Body of pancreas (tissue), 4 donors: ENCODE measurements at regions not wholly inside any gene's neighbourhood (a gene's known extent, or its start where the extent isn't known, plus 50 kb on each side); places are given as distances from the start of the nearest gene placed in this dataset.

ENCODE experiments used
- ATAC-seq: fragments of 150-250 bp; one replicate; pipeline ENCODE4 v1.9.1; 2016
- DNase-seq, 4 donors: peaks; one replicate each; pipeline ENCODE4 v3.0.0-alpha.2; 2019
- H3K27ac ChIP-seq, 4 donors: fragments of 200-600 bp; sonication (generic); 1 replicate in 3 of 4; 2 replicates in 1 of 4; pipeline versions ENCODE4 v1.5.1 to v1.6.1; 2016 to 2019; ENCODE audit warnings: mild to moderate bottlenecking in 1 of 4, mixed read lengths in 1 of 4, moderate library complexity in 1 of 4
- H3K27me3 ChIP-seq, 2 donors: fragments of 200-600 bp; sonication (generic); one replicate each; pipeline ENCODE4 v1.6.0; 2016; ENCODE audit warnings: mild to moderate bottlenecking in 1 of 2
- H3K36me3 ChIP-seq, 2 donors: fragments of 200-600 bp; sonication (generic); replicated peaks in 1 of 2; 2 replicates each; pipeline ENCODE4 v1.5.1; 2016; ENCODE audit warnings: low read depth in 2 of 2; ENCODE audit not compliant: insufficient read depth in 1 of 2
- H3K4me1 ChIP-seq: fragments of 200-600 bp; sonication (generic); one replicate; pipeline ENCODE4 v1.6.0; 2016
- H3K4me3 ChIP-seq, 2 donors: fragments of 200-600 bp; sonication (generic); 1 replicate in 1 of 2; 2 replicates in 1 of 2; pipeline ENCODE4 v1.5.1; 2016 to 2019
- H3K9me3 ChIP-seq, 3 donors: fragments of 200-600 bp; sonication (generic); 1 replicate in 2 of 3; 2 replicates in 1 of 3; pipeline ENCODE4 v1.5.1; 2016
- POLR2A ChIP-seq, 3 donors: fragments of 450-650 bp; IDR thresholded peaks; one replicate each; pipeline ENCODE4 v1.6.1; 2016; ENCODE audit warnings: antibody characterized with exemption in 3 of 3, mild to moderate bottlenecking in 2 of 3
- WGBS, 2 donors: methylation state at CpG; one replicate each; pipeline ENCODE4 v1.1.5; 2017; 5-methylcytosine and 5-hydroxymethylcytosine counted together
- intact Hi-C: fragments of 100-400 bp; cut with DNase I; formaldehyde crosslinking; loops from one replicate; pipeline ENCODE4 v1.15.1; 2023
- TF ChIP-seq, protein P1 (sequence below), 7 experiments: fragments of 450-650 bp in 4 of 7; fragments of 200-600 bp in 3 of 7; sonication (generic) in 3 of 7; IDR thresholded peaks; one replicate each; pipeline ENCODE4 v1.5.1; 2016 to 2019; ENCODE audit warnings: antibody characterized with exemption in 7 of 7

DNA sequence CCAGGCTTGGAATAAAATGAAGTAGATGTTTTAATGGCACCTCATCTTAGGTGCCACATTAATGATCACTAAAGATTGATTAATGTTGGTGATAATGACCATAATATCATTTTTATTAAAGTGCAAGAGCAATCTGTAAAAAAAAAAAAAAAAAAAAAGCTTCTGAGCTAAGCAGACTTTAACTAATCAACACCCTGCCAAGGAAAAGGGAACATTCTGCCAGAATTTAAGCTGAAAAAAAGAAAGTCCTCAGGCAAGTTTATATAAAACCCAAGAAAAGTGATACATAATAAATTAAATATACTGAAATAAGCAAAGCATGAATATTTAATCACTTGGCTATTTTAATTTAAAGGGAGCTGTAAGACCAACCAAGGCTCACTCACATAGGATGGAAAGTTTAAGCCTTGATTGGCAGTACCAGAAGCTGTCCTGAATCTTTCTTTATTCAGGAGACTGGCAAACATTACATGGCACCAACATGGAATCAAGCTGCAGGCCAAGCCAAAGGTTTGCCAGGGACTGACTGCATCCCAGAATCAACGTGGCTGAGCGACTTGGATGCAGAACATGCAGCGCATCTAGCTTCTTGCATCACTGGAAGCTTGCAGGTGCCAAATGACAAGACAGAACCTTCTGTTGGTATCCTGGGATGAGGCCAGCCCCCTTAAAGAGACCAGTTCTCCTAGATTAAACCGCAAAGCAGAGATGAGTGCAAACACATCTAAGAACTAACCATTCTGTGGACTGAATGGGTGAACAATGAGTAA, 413.6 kb downstream of the ENC1 start:
- no peak for DNase-seq
- no peak for TF ChIP-seq POLR2A (IDR thresholded peaks at IDR 0.05)
- TF ChIP-seq, protein P1, sequence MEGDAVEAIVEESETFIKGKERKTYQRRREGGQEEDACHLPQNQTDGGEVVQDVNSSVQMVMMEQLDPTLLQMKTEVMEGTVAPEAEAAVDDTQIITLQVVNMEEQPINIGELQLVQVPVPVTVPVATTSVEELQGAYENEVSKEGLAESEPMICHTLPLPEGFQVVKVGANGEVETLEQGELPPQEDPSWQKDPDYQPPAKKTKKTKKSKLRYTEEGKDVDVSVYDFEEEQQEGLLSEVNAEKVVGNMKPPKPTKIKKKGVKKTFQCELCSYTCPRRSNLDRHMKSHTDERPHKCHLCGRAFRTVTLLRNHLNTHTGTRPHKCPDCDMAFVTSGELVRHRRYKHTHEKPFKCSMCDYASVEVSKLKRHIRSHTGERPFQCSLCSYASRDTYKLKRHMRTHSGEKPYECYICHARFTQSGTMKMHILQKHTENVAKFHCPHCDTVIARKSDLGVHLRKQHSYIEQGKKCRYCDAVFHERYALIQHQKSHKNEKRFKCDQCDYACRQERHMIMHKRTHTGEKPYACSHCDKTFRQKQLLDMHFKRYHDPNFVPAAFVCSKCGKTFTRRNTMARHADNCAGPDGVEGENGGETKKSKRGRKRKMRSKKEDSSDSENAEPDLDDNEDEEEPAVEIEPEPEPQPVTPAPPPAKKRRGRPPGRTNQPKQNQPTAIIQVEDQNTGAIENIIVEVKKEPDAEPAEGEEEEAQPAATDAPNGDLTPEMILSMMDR (IDR thresholded peaks at IDR 0.05) = no peak
- H3K27me3 ChIP-seq = no peaks in the 10 kb centered on the region
- ATAC-seq = no peak
- no peak overlapping the region for H3K27ac ChIP-seq
- intact Hi-C loops = no loop called here
- no peaks in the 10 kb centered on the region for H3K36me3 ChIP-seq
- H3K4me1 ChIP-seq = no peaks in the 10 kb centered on the region
- no peaks in the 10 kb centered on the region for H3K9me3 ChIP-seq
- 73 to 79% methylated on average over 4 of the region's 4 CpGs for WGBS, 2 donors
- no peak overlapping the region for H3K4me3 ChIP-seq

DNA sequence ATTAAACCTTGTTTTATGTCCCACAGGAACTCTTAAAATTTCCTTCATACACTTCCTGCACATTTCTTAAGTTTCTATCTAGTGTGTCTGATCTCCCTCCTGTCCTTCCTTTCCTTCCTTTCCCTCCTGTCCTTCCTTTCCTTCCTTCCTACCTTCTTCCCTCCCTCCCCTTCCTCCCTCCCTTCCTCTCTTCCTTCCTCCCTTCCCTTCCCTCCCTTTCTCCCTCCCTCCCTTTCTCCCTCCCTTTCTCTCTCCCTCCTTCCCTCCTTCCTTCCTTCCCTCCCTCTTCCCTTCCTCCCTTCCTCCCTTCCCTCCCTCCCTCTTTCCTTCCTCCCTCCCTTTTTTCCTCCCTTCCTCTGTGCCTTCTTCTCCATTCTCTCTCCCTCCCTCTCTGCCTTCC, 414.9 kb downstream of the ENC1 start:
- H3K4me3 ChIP-seq = no peak overlapping the region
- DNase-seq = no peak
- no peaks in the 10 kb centered on the region for H3K9me3 ChIP-seq
- H3K36me3 ChIP-seq = no peaks in the 10 kb centered on the region
- no peak overlapping the region for H3K27ac ChIP-seq
- H3K4me1 ChIP-seq = no peaks in the 10 kb centered on the region
- ATAC-seq = no peak
- intact Hi-C loops = no loop called here
- no peak for TF ChIP-seq POLR2A (IDR thresholded peaks at IDR 0.05)
- TF ChIP-seq, protein P1 (IDR thresholded peaks at IDR 0.05) = no peak
- H3K27me3 ChIP-seq = no peaks in the 10 kb centered on the region

DNA sequence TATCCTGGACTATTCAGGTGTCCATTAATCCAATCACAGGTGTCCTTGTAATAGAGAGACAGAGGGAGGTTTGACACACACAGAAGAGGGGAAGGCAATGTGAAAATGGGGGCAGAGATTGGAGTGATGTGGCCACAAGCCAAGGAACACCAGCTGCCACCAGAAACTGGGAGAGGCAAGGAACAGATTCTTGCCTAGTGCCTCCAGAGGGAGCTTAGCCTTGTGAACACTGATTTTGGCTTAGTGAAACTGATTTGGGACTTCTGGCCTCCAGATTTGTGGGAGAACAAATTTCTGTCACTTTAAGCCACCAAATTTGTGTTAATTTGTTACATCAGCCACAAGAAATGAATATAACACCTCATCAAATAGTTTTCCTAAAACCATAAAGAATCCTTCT, 416.2 kb downstream of the ENC1 start:
- H3K4me1 ChIP-seq = no peaks in the 10 kb centered on the region
- H3K27me3 ChIP-seq = no peaks in the 10 kb centered on the region
- no peak overlapping the region for H3K27ac ChIP-seq
- DNase-seq = no peak
- no peak overlapping the region for H3K4me3 ChIP-seq
- intact Hi-C loops = no loop called here
- no peak for TF ChIP-seq POLR2A (IDR thresholded peaks at IDR 0.05)
- TF ChIP-seq, protein P1 (IDR thresholded peaks at IDR 0.05) = no peak
- H3K36me3 ChIP-seq = no peaks in the 10 kb centered on the region
- no peaks in the 10 kb centered on the region for H3K9me3 ChIP-seq
- no peak for ATAC-seq

DNA sequence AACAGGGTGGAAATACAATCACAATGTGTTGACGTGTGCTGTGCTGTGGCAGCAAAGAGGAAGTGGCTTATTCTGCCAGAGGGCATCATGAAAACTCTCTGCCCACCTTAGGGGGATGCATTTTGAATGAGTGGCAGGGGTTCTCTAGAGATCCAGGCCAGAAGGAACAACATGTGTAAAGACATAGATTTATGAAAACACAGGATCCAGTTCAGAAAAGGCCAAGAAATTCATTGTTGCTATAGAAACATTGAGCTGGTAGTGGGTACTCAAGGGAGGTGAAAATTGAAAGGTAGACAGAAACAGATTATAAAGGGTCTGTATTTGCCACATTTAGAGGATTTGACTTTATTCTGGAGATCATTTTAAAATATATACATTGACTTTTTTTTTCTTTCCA, 417.7 kb downstream of the ENC1 start:
- intact Hi-C loops = no loop called here
- Histone ChIP-seq H3K4me3 (no peak overlapping the region), H3K27me3 (no peaks in the 10 kb centered on the region), H3K4me1 (no peaks in the 10 kb centered on the region), H3K36me3 (no peaks in the 10 kb centered on the region), H3K9me3 (no peaks in the 10 kb centered on the region), H3K27ac (no peak overlapping the region)
- ATAC-seq = no peak
- 64 to 87% methylated on average over 1 of the region's 1 CpG for WGBS, 2 donors
- no peak for TF ChIP-seq POLR2A (IDR thresholded peaks at IDR 0.05)
- TF ChIP-seq, protein P1 (IDR thresholded peaks at IDR 0.05) = no peak
- no peak for DNase-seq

DNA sequence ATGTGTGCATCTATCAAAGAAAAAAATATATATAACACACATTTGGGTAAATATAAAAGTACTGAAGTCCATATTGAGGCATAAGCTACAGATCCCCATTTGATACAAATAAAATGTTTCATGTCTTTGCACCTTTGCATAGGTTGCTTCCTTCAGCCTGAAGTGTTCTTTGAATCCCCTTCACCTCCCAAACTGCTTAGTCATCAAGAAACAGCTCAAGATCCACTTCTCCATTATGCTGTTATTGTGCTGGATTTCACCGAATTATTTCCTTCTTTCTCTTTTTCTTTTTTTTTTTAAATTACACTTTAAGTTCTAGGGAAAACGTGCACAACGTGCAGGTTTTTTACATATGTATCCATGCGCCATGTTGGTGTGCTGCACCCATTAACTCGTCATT, 419.1 kb downstream of the ENC1 start:
- no peak for ATAC-seq
- H3K36me3 ChIP-seq = no peaks in the 10 kb centered on the region
- no peak for DNase-seq
- 84 to 88% methylated on average over 5 of the region's 5 CpGs for WGBS, 2 donors
- no peak overlapping the region for H3K4me3 ChIP-seq
- no peaks in the 10 kb centered on the region for H3K4me1 ChIP-seq
- TF ChIP-seq POLR2A (IDR thresholded peaks at IDR 0.05) = no peak
- TF ChIP-seq, protein P1 (IDR thresholded peaks at IDR 0.05) = no peak
- H3K27ac ChIP-seq = no peak overlapping the region
- no peaks in the 10 kb centered on the region for H3K27me3 ChIP-seq
- H3K9me3 ChIP-seq = no peaks in the 10 kb centered on the region
- intact Hi-C loops = no loop called here
